ENCODE measurements at regions not wholly inside any gene's neighbourhood (a gene's known extent, or its start where the extent isn't known, plus 50 kb on each side); places are given as distances from the start of the nearest gene placed in this dataset.
"Not testable (repeated sequence)": the region's sequence is repeated elsewhere in the genome, so short reads cannot be mapped to it uniquely, and the experiment has no call there.

DNA sequence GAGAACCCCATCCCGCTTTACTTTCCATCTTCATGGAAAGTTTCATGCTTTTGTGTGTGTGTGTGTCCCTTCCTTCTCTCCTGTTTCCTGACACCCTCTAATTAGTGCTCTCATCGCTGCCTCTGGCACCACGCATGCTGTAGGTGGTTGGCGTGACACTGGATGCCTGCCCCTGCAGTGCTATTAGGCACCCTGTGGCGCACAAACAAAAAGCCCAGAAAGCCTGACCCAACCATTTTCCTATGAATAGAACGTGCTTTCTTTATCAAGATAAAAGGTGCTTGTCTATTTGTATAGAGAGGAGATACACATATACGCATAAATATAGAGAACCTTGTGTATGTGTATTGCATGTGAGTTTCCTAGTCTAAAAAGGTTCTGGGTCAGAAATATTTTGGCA is 120.8 kb upstream of the CDCA7L start:
- DNase-seq = no peak

DNA sequence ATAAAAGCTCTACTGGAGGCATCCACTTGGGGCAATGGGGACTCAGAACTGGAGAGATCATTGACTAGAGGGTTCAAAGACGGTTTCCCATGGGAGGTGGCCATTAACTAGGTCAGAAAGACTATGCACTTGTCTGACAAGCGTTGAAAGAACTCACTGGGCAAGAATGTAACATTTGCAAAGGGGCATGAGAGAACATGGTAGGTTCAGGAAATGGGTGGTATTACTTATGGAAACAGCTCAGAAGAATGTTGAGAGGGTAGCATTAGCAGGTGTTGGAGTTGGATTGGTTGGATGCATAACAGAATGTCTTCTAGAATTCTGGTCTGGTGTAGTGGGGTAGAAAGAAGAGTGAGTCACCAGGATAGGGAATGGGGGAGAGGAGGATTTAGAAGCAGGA is 119.1 kb upstream of the CDCA7L start:
- DNase-seq = no peak

DNA sequence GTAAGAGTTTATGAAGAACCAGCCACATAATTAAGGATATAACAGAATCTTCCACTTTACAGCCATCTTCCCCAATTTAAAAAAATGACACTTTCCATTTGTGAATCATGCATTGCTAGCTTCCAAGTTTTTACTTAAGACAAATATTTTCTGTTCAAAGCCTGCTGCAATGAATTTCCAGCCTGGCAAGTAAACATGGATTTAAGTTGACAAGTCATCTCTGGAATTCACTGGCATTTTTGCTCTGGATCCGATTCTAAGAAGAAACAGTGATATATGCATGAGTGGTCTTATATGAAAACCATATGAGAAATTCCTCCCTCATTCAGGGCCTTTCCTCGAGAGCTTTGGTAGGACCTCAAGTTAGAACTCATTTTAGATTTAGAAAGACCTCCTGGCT is 116.1 kb upstream of the CDCA7L start:
- DNase-seq = no peak

DNA sequence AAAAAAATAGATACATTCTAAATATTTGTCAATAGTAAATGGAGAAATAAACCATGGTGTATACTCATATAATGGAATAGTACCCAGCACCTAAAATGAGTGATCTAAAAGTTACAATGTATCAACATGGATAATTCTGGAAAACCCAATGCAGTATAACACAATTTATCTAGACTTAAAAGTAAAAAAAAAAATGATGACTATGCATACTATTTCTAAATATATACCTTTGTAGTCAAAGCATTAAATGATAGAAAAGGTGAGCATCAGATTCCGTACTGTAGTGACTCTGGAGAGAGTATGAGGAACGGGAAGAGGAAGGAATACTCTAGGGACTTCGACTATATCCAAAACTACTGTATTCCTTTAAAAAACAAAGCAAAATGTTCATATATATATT is 115.2 kb upstream of the CDCA7L start:
- DNase-seq = no peak

DNA sequence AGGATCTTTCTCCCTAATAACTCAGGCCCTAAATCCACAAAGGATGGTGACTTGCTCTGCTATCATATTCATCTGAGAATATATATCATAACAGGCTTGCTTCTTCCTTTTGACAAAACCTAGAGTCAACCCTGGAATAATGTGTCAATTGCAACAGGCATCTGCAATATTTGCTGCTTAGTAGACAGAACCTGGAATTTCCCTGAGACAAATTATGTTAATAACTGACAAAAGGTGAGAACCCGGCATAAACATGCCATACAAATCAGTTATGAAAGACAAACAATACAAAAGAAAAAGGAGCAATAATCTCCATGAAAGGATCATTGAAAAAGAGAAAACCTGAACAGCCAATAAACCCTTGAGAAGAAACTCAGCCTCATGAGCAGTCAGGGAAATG is 114.5 kb upstream of the CDCA7L start:
- no peak for DNase-seq

DNA sequence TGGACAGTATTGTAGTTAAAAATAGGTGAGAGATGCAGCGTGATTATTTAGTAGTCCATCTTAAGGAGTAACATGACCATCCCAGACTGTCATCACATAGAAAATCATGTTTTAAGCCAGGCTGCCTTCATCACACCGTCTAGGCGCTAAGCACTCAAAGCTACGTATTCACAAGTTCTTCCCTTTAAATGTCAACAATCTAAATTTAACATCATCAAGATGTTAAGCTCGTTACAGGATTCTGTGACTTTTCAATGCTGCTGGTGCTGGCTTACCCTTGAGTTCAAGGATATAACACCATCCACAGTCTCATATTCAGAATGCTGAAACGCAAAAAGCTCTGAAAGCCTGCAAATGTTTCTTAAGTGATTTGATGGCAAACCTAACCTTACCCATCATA is 109.5 kb upstream of the CDCA7L start:
- DNase-seq = no peak

DNA sequence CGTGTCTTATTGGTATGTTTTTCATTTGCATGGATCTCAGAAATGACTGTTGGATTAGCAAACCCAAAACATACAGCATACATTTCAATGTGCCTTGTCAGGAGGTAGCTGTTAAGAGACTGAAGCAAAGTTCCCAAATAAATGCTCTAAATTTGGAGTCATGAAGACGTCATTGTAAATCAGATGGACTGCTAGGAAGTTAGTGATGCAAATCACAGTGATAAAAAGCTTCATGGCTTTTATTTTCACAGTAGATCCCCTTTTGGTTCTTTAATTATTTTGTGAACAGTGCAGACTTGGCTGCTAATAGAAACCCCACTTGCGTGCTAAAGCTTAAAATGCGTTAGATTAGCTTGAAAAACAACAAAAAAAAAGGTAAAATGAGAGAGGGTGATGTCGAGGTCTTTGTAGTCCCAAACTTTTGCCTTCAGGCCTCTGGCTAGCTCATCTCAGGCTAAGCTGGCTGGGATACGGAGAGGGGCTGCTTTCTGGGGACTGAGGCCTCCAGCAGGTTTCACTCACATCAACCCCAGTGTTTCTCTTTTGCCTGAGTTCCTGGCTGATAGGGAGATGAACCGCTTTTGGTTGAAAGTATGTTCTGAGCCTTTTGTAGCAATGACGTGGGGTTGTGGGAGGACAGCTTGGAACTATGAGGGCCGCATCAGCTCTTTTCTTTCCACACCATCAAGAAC is 107.1 kb upstream of the CDCA7L start:
- no peak for DNase-seq

DNA sequence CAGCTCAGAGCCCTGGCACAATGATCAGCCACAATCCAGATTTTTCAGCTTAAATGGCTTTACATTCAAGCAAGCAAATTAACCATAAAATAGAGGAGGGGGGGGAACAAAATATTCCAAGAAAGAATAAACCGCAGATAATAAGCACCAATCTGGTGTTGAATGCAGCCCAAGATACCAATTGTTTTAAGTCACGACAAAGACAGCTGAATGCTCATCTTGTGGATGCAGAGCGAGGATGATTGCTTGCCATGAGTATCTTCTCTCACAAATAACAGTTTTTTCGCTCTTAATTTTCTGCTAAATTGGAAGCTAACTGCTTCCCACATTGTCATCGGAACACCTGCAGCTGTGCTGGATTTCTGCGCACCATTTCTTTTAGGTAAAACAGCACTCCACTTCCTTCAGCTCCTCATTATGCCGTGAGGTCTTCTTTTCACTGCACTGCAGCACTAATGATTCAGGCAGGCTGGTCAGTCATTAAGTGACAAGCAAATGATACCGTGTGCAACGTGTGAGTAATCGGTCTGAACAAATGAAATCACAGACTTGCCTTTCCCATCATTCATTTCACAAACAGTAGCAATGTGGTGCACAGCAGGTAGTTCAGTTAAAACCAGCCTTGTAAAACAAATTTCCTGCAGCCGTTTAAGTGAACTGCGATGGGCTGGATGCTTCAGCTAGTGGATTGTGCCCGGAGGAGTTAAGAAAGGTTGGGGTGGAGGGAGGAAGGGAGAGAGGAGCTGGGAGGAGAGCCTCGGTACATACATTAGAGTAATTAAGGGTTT is 106.4 kb upstream of the CDCA7L start:
- no peak for DNase-seq

DNA sequence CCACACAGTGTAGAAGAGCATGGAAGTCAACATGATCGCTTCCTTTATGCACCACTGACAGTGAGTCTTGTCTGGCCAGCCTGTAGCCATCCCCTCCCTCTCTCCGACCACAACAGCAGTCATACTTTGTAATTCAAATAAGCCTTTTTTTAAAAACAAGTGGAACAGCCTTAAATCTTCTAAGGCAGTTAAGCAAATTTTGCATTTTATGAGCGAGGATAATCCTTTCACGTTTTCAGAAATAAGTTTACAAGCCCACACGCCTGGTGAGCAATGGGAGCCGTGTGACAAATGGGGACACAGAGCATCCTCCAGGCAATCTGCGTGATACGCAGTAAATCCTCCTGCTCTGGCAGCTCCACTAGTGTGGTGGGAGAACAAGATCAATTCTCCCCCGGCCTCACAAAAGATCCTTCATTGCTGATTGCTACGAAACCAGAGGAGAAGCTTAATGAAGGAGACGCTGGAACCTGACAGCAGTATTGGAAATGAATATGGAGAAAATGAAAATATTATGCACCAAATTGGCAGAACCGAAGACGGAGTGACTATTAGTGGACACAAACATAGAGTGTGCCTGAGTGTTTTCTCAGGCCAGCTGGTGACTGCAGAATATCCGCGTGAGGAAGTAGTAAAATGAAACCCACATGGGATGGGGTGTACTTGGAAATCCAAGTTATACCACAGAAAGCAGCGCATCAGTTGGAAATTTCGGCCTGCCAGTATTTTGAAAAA is 104.2 kb upstream of the CDCA7L start:
- no peak for DNase-seq

DNA sequence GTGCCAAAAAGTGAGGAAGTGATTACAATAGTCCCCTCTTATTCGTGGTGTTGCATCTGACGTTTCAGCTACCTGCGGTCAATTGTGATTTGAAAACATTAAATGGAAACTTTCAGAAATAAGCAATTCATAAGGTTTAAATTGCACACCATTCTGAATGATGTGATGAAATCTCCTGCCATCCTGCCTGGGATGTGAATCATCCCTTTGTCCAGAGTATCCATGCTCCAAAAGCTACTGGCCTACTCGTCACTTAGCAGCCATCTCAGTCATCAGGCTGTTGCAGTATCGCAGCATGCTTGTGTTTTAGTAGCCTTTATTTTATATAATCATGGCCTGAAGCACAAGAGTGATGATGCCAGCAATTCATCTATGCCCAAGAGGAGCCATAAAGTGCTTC is 97.7 kb upstream of the CDCA7L start:
- DNase-seq = no peak

DNA sequence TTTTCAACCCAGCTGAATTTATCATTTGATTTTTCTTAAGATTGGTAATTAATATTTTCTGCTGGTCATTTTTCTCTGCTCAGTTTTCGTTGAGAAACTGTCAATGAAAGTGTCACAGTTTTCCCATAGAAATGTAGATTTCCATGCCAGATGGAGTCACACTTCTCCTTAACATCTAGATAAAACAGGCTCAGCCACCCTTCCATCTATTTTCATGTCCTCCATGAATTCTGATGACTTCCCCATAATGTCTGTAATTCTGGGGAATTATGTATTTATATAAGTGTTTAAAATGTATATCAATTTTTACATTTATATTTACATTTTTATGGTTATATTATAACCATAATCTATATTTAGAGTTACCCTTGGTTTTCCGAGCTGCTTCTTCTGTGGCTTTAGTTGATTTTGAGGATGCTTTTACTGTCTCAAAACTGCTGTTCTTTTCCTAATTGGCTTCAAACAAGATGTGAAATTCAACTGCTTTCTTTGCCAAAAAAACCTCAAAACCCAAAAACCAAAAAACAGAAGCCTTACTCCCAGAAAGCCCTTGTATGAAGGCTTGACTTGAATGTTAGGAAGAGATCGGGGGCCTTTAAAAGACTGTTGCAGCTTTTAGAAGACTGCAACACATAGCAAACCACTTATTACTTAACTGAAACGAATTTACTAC is 95.4 kb upstream of the CDCA7L start:
- DNase-seq = no peak

DNA sequence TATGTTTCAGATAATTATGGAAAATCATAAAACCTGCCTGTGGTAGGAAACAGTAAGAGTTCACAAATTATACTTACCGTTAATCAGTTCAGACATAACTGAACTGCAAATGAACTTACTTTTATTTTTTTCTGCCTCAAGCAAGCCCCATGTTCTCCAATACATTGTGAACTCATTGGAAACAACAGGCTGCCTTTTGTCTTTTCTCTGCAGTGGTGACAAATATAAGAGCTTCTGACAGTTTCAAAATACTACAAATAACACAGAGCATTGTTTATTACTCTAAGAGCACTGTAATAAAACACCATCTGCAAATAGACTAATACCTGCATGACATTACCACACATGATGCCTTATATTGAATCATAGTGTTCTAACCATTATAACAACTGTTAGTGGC is 94.0 kb upstream of the CDCA7L start:
- DNase-seq = no peak

DNA sequence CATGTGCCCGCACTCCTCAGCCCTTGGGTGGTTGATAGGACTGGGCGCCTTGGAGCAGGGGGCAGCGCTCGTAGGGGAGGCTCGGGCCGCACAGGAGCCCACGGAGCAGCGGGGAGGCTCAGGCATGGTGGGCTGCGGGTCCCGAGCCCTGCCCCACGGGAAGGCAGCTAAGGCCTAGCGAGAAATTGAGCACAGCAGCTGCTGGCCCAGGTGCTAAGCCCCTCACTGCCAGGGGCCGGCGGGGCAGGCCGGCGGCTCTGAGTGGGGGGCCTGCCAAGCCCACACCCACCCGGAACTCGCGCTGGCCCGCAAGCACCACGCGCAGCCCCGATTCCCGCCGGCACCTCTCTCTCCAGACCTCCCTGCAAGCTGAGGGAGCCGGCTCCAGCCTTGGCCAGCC is 86.7 kb upstream of the CDCA7L start:
- DNase-seq = not testable (repeated sequence)

DNA sequence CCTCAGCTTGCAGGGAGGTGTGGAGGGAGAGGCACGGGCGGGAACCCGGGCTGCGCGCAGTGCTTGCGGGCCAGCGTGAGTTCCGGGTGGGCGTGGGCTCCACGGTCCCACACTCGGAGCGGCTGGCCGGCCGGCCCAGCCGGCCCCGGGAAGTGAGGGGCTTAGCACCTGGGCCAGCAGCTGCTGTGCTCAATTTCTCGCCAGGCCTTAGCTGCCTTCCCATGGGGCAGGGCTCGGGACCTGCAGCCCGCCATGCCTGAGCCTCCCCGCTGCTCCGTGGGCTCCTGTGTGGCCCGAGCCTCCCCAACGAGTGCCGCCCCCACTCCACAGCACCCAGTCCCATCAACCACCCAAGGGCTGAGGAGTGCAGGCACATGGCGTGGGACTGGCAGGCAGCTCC is 83.0 kb upstream of the CDCA7L start:
- DNase-seq = not testable (repeated sequence)

DNA sequence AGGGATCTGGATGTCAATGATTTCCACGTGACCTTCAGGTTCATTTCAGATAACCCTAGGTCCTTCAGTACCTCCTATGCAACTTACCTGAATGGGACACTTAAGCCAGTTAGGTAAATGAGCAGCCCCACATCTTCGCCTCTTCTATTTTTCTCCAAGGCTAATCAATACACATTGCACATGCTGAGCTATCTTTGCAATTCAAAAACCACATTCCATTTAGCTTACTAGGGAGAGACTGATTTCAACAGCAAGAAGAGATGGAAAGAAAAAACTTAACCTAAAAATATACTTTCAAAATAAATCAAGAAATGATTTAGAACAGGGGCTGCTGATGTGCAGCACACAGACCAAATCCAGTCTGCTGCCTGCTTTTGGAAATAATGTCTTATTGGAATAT is 81.8 kb upstream of the CDCA7L start:
- DNase-seq = no peak

DNA sequence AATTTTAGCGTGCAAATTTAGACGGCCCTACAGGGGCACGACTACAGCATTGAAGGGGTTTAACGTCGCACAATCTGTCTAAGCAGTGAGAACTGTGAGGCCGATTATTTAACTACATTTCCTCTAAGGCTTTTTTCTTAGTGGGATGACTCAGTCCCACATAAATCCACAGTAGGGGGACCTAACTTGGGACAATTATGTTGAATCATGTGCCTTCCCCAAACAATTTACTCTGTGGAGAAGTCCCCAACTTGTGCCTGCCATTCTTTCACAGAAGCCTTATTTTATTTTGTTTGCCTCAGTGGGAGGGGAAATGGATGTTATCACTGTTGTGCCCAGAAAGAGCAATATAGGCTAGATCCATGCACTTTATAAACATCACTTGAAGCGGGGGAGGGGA is 80.3 kb upstream of the CDCA7L start:
- no peak for DNase-seq

DNA sequence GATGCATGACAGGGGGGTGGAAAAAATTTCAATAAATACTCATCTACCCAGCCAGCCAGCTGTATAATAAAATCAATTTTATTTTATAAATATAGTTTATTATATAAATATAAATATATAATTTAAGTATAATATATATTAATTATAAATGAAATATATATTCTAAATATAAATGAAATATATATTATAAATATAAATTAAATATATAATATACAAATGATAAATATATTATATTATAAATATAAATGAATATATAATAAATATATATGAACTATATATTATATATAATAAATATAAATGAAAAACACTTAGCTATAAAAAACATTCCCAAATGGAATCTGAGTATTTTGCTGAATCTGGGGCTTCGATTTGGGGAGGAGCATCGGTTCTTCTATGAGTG is 79.4 kb upstream of the CDCA7L start:
- DNase-seq = no peak

DNA sequence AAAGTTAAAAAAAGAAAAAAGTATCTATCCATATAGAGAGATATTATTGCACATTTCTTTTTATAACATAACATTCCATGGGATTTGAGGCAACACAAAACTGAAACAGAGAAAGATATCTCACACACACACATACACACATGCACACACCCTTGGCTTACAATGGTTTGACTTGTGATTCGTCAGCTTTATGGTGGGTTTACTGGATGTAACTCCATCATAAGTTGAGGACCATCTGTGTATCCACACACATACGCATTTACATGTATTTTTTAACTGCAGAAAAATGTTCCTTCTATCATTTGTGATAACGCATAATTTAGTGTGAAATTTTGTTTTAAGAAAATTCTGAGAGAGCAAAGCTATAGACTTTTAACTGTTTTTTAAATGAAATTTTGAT is 74.2 kb upstream of the CDCA7L start:
- DNase-seq = no peak

DNA sequence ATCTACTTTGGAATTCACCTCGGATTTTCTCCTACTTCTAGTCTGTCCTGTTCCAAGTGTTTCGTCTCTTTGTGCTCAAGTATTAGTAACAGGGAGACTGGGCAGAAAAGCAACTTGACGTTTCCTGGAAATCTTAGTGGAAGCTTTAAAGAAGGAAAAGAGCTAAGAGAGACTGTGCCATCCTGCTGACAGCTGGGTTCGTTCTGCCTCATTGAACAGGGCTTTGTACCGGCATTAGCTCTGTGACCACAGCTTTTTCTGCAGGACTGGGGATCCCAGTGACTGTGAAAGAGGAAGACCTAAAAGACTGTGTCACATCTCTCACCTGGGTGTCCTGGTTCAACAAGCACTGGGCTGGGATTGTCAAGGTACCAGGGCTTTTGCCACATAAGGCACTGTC is 70.8 kb upstream of the CDCA7L start:
- no peak for DNase-seq

DNA sequence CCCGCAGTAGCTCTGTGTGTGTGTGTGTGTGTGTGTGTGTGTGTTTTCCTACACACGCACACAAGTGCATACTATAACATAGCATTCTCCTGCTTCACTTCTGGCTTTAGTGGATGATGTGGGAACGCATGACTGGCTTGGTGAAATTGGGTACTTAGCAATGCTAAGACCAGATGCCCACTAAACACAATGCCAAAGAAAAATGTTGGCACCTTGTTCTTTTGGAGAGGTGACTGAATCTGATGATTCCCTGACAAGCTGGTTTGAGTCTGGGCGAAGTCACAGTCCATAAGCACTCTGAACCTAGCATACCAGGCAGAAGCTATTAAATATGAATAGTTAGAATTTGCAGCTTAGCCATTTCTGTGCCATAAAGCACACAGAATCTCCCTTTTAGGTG is 68.0 kb upstream of the CDCA7L start:
- DNase-seq = no peak

DNA sequence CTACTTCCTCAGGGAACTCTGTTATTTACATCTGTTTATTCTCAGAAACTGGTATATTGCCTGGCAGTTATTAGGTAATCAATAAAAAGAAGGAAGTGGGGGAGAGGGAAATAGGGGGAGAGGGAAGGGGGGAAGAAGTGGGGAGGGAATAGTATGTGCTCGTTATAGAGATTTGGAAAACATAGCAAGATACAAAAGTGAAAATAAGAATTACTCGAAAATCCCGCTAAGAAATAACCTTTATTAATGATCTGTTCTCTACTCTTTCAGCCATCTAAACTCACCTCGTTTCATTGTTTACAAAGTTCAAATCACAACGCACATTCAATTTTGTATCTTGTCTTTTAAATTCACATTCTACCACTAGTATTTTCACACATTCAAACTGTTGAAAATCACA is 63.0 kb upstream of the CDCA7L start:
- no peak for DNase-seq

DNA sequence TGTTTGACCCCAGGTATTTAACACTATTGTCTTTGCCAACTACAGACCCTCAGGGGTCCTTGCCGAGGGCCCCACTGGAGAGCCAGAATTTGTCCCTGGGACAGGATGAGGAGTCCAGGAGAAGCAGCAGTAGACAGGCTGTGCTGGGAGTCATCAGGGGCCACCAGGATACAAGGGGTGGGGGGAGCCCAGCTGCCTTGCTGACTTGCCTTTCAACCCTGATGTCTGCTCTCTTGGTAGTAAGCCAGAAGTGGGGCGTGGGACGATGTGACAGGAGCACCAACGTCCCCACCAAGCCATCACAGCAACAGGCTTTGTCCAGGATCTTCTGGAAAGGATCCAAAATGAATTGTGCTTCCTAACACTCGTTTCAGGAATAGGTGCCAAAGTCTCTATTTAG is 62.4 kb upstream of the CDCA7L start:
- DNase-seq = no peak

DNA sequence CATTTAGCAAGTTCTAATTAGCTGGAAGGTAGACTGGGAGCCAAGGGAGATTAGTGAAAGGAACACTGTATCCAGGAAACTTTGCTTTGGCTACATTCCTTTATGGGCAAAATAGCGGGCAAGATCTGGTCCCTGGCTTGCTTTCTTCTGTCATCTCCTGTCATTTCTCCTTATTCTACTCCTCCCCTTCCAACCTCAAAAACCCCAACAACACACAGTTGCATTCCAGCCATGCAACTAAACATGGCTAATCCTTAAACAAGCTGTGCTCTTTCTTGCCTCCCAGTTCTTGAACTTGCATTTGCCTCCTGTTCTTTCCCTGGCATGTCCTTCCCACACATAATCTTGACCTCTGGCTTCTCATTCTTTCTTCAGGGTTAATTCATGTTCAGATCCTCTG is 59.5 kb upstream of the CDCA7L start:
- no peak for DNase-seq

DNA sequence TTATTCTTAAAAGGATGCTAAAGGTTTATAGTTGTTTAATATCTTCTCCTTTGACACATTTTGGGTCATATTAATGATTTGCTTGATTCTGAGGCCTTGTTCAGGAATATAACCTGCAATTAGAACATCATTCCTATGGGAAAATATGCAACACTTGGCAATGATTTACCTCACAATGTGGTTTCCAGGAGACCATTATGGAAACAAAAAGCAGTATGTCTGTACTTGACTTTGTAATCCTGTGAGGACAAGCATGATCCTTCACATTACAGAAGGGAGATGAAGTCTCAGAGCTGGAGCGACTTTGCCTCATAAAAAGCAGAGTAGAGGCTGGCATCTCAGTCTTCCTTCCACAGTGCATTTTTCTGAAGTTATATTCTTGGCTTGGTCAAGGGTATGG is 57.0 kb upstream of the CDCA7L start:
- DNase-seq = no peak
